ENCODE measurements at regions not wholly inside any gene's neighbourhood (a gene's known extent, or its start where the extent isn't known, plus 50 kb on each side); places are given as distances from the start of the nearest gene placed in this dataset.

- no peak for DNase-seq
Measured at GRCh38 chr20:39431091-39431880, 469.1 kb downstream of the DHX35 start.

GRCh38 chr20:39429726-39430125 lies 467.6 kb downstream of the DHX35 start:
- no peak for DNase-seq

- DNase-seq, result no peak
Measured at GRCh38 chr20:39424962-39425678, 463.0 kb downstream of the DHX35 start.

DNA sequence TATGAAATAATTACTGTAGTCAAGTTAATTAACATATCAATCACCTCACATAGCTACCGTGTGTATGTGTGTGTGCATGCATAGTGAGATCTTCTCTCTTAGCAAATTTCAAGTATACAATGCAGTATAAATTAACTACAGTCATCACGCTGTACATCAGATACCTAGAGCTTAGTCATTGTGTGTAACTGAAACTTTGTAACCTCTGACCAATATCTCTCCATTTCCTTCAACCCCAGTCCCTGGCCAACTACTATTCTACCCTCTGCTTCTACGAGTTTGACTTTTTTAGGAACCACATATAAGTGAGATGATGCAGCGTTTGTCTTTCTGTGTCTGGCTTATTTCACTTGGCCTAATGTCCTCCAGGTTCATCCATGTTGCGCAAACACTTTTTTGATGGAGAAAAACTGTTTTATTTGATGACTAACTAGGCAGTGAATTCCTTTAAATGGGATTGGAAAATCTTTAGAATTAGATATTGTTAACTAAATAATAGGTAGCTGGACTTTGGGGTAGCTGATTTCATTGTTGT lies 459.5 kb downstream of the DHX35 start:
- no peak for DNase-seq

- no peak for DNase-seq
Measured at GRCh38 chr20:39412091-39412490, 449.9 kb downstream of the DHX35 start.

DNA sequence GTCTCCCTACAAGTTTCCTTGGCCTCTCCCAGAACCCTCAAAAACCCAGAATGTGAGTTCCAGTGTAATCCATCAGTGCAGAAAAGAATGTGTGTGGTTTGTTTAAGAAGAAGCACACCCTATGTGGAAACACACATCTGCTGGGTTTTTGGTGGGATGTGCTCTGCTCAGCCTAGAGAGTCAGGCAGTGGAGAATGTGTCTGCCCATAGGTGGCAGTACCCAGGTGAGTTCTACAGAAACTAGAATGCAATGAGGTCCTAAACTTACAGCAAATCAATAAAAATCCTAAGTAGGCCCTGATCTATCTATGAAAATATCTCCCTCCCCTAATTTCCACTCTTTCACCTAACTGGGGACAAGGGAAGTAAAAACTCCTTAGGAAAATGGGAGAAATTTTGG lies 437.3 kb downstream of the DHX35 start:
- no peak for DNase-seq

- no peak for DNase-seq
Measured at GRCh38 chr20:39398656-39399055, 436.5 kb downstream of the DHX35 start.

DNA sequence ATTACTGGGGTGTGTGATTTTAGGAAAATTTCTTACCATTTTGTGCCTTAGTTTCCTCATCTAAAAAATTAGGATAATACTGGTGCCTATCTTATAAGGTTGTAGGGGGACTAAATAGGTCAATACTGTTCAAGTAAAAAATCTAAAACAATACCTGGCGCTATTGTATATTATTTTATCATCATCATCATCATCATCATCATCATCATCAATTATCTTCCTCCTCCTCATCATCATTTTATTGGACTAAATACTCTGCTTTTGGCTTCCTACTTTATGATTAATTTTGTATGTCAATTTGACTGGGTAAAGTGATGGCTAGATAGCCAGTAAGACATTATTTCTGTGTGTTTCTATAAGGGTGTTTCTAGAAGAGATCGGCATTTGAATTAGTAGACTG lies 435.5 kb downstream of the DHX35 start:
- DNase-seq, result no peak

GRCh38 chr20:39395478-39396291 lies 433.5 kb downstream of the DHX35 start:
- no peak for DNase-seq

GRCh38 chr20:39394461-39394860 lies 432.3 kb downstream of the DHX35 start:
- no peak for DNase-seq

DNA sequence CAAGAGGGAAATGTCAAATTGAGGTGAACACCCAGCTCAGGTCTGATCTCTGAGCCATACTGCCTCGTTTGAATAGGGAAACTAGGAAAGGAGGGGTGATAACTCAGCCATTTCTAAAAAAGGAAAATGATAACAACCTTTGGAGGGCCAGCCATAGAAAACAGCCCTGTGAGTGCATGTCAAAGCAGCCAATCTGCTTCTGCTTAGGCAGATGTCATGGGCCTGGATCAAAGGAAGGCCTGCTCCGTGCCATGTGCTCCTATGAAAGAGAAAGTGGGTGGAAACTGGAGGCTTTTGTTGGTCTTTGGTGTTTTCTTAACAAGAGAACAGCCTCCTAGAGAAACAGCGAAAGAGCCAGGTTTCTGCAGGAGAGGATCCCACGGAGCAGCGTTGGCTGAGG lies 428.0 kb downstream of the DHX35 start:
- DNase-seq, result no peak

- DNase-seq, result no peak
Measured at GRCh38 chr20:39381595-39381994, 419.5 kb downstream of the DHX35 start.

GRCh38 chr20:39378776-39379175 lies 416.6 kb downstream of the DHX35 start:
- no peak for DNase-seq

DNA sequence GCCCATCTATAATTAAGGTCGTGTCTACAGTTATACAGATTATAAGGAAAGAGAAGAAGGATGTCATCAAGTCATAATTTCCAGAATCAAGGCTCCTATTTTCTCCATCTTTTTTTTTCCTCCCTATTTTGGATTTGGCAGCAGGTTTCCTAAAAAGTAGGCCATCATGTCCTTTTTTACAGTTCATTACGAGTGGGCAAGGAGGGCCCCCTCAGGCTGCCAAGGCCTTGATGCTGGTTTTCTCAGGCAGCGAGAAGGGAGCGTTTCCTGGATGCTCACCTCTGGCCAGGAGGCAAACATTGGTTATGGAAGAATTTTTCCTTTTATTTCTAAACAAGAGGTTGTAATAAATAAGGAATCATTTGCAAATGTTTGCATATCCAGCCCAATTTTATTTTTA lies 414.6 kb downstream of the DHX35 start:
- DNase-seq, result no peak

DNA sequence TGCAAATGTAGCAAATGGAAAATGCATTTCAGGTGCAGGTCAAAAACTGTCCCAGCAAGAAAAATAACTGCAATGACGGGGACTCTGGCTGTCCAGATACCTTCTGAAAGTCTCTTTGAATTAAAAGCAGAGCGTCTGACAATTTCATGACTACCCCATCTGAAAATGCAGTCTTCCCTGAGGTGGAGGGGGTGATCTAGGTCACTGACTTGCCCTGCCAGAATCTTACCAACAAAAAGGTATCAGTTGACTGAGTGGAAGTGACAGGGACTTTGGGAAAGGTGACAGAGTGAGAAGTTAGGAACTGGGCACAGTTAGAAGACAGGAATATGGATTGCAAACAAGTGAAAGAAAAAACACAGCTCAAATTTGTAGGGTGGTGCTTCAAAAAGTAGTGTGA lies 402.2 kb downstream of the DHX35 start:
- no peak for DNase-seq

DNA sequence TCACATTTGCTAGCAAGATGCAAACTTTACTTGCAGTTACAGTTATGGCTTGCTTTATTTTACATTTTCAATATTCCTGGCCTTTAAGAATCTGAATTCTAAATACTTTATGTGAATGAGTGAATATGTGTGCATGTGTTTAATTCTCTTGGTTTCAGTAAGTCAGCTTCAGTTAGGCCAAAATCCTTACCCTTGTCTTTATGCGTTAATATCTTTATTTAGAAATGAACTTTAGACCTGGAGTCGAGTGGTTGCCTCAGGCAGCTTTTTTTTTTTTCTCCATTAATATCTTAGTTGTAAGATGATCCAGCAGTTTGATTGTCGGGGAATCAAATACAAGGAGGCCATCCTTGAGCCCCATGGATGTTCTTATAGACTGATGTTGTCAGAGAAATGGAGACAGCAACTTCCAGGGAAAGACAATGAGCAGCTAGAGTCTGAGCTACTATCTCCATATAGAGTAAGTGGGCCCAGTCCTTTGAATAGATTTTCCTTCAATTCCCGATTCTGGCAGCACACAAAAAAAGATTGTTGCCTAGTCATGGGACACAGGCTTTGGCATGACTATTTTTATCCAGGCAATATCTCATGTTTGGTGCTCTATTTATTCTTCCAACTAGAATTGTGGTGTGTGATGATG lies 398.0 kb downstream of the DHX35 start:
- DNase-seq, result no peak

DNA sequence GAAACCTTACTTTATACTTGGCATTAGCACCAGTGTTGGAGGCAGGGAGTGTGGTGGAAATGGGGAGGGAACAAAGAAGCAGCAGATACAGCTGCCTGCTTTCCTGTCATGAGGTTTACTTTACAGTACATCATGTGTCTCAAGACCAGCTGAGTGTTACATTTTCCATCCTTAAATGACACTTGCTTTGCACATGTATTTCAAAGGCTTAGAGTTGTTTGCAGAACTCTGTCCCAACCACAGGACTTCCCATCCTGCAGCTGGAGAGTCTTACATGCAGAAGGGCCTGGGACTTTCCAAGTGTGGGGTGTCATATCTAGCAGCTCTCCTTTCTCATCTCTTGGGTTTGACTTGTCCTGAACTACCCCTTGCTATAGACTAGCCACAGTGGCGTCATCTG lies 395.9 kb downstream of the DHX35 start:
- no peak for DNase-seq

DNA sequence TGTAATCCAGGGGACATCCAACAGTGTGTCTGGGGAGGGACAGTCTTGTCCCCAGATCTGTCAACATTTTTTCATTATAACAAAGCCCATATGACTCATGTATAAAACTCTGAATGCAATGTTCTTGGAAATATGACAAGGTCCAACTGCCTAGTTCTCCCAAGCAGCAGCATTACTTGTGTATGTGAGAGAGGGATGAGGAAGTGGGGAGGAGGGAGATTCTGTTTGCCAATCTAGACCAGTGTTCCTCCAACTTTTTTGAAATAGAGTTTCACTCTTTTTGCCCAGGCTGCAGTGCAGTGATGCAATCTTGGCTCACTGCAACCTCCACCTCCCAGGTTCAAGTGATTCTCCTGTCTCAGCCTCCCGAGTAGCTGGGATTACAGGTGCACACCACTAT lies 394.8 kb downstream of the DHX35 start:
- no peak for DNase-seq

- no peak for DNase-seq
Measured at GRCh38 chr20:39349240-39349639, 387.1 kb downstream of the DHX35 start.

DNA sequence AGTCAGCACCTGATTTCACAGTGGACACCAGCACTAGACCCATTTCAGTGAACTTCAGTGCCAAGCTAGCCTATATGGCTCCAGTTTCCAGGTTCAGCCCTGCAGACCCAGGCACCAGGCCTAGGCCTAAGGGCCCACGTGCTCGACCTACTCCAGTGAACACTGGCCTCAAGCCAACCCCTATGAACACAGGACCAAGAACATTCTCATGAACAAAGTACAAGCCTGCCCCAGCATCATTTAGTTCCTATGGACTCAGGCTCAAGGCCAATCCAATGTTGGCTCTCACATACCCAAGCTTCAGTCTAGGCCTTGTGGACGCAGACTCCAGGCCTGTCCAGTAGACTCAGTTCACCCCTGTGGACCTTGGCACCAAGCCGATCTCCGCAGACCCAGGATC lies 385.5 kb downstream of the DHX35 start:
- no peak for DNase-seq

DNA sequence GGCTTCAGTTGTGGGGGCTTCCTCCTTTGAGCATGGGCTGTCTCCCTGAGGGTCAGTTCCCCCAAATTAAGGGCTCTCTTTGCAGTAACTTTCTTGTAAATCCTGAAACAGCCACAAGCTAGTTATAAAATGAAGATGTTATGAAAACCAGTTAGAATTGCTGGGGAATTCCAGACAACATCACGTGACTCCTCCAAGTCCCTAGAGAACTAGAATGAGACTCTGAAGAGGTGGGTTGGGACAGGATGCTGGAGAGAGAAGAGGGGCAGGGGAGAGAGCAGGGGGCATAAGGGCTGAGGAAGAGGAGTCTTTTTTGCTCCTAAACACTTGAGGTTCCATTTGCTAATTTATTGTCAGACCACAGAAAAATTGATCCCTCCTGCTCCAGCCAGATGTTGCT lies 380.3 kb downstream of the DHX35 start:
- DNase-seq, result no peak

DNA sequence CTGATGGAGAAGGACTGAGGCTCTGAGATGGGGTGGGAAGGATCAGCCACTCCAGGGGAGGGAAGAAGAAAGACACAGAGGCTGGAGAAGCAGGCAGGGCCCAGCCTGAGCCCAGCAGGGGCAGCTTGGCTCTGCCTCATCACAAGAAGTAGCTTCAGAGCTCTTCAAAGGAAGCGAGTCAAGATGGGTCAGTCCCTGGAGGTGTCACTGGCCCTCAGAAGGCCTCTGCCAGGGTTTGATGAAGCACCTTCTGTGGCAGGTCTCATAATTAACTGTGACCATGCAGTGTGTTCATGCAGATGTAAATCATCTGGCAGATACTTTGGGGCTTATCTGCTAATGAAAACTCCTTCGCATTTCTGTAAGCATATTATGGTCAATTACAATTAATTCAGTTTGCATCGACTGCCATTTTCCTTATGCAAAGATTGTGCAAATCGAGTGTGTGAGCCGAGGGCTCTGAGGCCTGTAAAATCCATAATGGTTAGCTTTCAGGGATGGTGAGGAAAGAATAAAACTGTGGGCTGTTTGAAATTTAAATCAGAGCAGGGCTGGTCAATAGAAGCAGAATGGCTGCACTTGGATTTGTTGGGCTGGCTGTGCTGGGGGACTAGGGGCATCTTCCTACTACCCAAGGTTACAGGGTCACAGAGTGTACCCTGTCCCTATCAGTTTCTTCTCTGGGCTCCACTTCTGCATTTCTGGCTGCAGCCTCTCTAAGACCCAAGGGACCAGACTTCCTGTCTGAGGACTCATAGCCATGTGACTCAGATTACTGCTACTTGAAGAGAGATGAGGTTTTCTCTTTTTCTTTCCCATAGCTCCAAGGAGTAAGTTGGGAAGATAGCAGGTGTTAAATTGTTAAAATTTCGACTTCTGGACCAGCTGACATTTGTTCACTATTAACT lies 376.6 kb downstream of the DHX35 start:
- no peak for DNase-seq
